ACC112 (cell line): ENCODE measurements at regions not wholly inside any gene's neighbourhood (a gene's known extent, or its start where the extent isn't known, plus 50 kb on each side); places are given as distances from the start of the nearest gene placed in this dataset.
A peak's percentile ranks its signal among the peaks of the same experiment; 100 is the strongest.

Experiments used
- H2AFZ ChIP-seq: fragments of 200-600 bp; sonication (generic); one replicate; pipeline ENCODE4 v1.6.0; 2017; ENCODE audit warnings: antibody characterized with exemption, low read length; ENCODE audit not compliant: unreplicated experiment
- H3K27ac ChIP-seq: fragments of 200-600 bp; sonication (generic); 2 replicates; pipeline ENCODE4 v1.5.1; 2014; ENCODE audit warnings: low read depth, mild to moderate bottlenecking, antibody characterized with exemption, low read length, moderate library complexity
- H3K27me3 ChIP-seq: fragments of 200-600 bp; sonication (generic); 2 replicates; pipeline ENCODE4 v1.6.1; 2014; ENCODE audit warnings: mild to moderate bottlenecking, antibody characterized with exemption, low read length, moderate library complexity, mixed read lengths; ENCODE audit not compliant: insufficient read depth
- H3K36me3 ChIP-seq: fragments of 200-600 bp; sonication (generic); 2 replicates; pipeline ENCODE4 v1.6.1; 2016; ENCODE audit warnings: mild to moderate bottlenecking, antibody characterized with exemption, low read length, moderate library complexity, mixed read lengths; ENCODE audit not compliant: insufficient read depth
- H3K4me1 ChIP-seq: fragments of 200-600 bp; sonication (generic); one replicate; pipeline ENCODE4 v1.6.1; 2016; ENCODE audit warnings: low read length, mixed read lengths; ENCODE audit not compliant: insufficient read depth, unreplicated experiment, control insufficient read depth
- H3K4me3 ChIP-seq: fragments of 200-600 bp; sonication (generic); 2 replicates; pipeline ENCODE4 v1.5.1; 2014; ENCODE audit warnings: mild to moderate bottlenecking, low read depth, low read length
- H3K79me2 ChIP-seq: fragments of 200-600 bp; sonication (generic); one replicate; pipeline ENCODE4 v1.6.0; 2016; ENCODE audit warnings: low read length; ENCODE audit not compliant: control insufficient read depth, unreplicated experiment, insufficient read depth

- Histone ChIP-seq H3K27me3 (peaks cover 5% of the 10 kb centered on the region; the same call in 1 of the 2 replicates), H3K36me3 (no peaks in the 10 kb centered on the region), H3K4me3 (no peak overlapping the region), H3K27ac (no peak overlapping the region), H3K79me2 (no peaks in the 10 kb centered on the region), H2AFZ (no peak overlapping the region), H3K4me1 (no peaks in the 10 kb centered on the region)
Measured at GRCh38 chr18:76634564-76634963, 139.5 kb upstream of the ZNF516 start.

GRCh38 chr18:76633588-76634269 is 138.7 kb upstream of the ZNF516 start:
- Histone ChIP-seq H3K4me1 (no peaks in the 10 kb centered on the region), H3K27me3 (peaks cover 5% of the 10 kb centered on the region; the same call in 1 of the 2 replicates), H3K27ac (no peak overlapping the region), H2AFZ (no peak overlapping the region), H3K36me3 (no peaks in the 10 kb centered on the region), H3K79me2 (no peaks in the 10 kb centered on the region), H3K4me3 (no peak overlapping the region)

GRCh38 chr18:76627444-76627843 is 132.4 kb upstream of the ZNF516 start:
- no peaks in the 10 kb centered on the region for H3K36me3 ChIP-seq
- H3K27me3 ChIP-seq = peaks cover 5% of the 10 kb centered on the region; the same call in 1 of the 2 replicates
- no peaks in the 10 kb centered on the region for H3K79me2 ChIP-seq
- H2AFZ ChIP-seq = no peak overlapping the region
- no peak overlapping the region for H3K4me3 ChIP-seq
- H3K4me1 ChIP-seq = peaks cover 1% of the 10 kb centered on the region
- no peak overlapping the region for H3K27ac ChIP-seq

GRCh38 chr18:76626991-76627390 is 131.9 kb upstream of the ZNF516 start:
- Histone ChIP-seq H3K27ac (no peak overlapping the region), H2AFZ (no peak overlapping the region), H3K79me2 (no peaks in the 10 kb centered on the region), H3K36me3 (no peaks in the 10 kb centered on the region), H3K4me3 (no peak overlapping the region), H3K4me1 (peaks cover 6% of the 10 kb centered on the region), H3K27me3 (0 out of 2 replicates have a peak, but pooled peaks cover under 1% of the 10 kb centered on the region)

GRCh38 chr18:76622651-76623050 is 127.6 kb upstream of the ZNF516 start:
- peaks cover 35% of the 10 kb centered on the region for H3K4me1 ChIP-seq
- H2AFZ ChIP-seq = no peak overlapping the region
- H3K79me2 ChIP-seq = no peaks in the 10 kb centered on the region
- no peaks in the 10 kb centered on the region for H3K36me3 ChIP-seq
- no peak overlapping the region for H3K27ac ChIP-seq
- no peak overlapping the region for H3K4me3 ChIP-seq
- no peaks in the 10 kb centered on the region for H3K27me3 ChIP-seq

GRCh38 chr18:76621782-76622495 is 126.9 kb upstream of the ZNF516 start:
- Histone ChIP-seq H3K79me2 (no peaks in the 10 kb centered on the region), H2AFZ (peak overlapping the region; percentile 46), H3K36me3 (no peaks in the 10 kb centered on the region), H3K27ac (no peak overlapping the region), H3K4me3 (peak overlapping the region; percentile 62), H3K4me1 (peaks cover 35% of the 10 kb centered on the region), H3K27me3 (no peaks in the 10 kb centered on the region)

GRCh38 chr18:76621226-76621625 is 126.2 kb upstream of the ZNF516 start:
- no peaks in the 10 kb centered on the region for H3K79me2 ChIP-seq
- H2AFZ ChIP-seq = peak overlapping the region; percentile 46
- no peak overlapping the region for H3K27ac ChIP-seq
- H3K27me3 ChIP-seq = no peaks in the 10 kb centered on the region
- H3K36me3 ChIP-seq = no peaks in the 10 kb centered on the region
- peak overlapping the region; percentile 62 for H3K4me3 ChIP-seq
- H3K4me1 ChIP-seq = peaks cover 35% of the 10 kb centered on the region

GRCh38 chr18:76620321-76621170 is 125.5 kb upstream of the ZNF516 start:
- peaks cover 35% of the 10 kb centered on the region for H3K4me1 ChIP-seq
- no peak overlapping the region for H3K27ac ChIP-seq
- H3K79me2 ChIP-seq = no peaks in the 10 kb centered on the region
- H3K4me3 ChIP-seq = peak overlapping the region; percentile 74
- no peaks in the 10 kb centered on the region for H3K36me3 ChIP-seq
- H3K27me3 ChIP-seq = no peaks in the 10 kb centered on the region
- H2AFZ ChIP-seq = peak overlapping the region; percentile 46

- no peaks in the 10 kb centered on the region for H3K27me3 ChIP-seq
- H3K79me2 ChIP-seq = no peaks in the 10 kb centered on the region
- peak overlapping the region; percentile 74 for H3K4me3 ChIP-seq
- H3K4me1 ChIP-seq = peaks cover 35% of the 10 kb centered on the region
- H3K36me3 ChIP-seq = no peaks in the 10 kb centered on the region
- H3K27ac ChIP-seq = peak overlapping the region; percentile 40
- peak overlapping the region; percentile 69 for H2AFZ ChIP-seq
Measured at GRCh38 chr18:76619621-76620315, 124.7 kb upstream of the ZNF516 start.

GRCh38 chr18:76619261-76619620 is 124.2 kb upstream of the ZNF516 start:
- Histone ChIP-seq H3K4me1 (peaks cover 35% of the 10 kb centered on the region), H3K79me2 (no peaks in the 10 kb centered on the region), H3K27ac (peak overlapping the region; percentile 40), H3K4me3 (peak overlapping the region; percentile 74), H3K27me3 (no peaks in the 10 kb centered on the region), H2AFZ (peak overlapping the region; percentile 69), H3K36me3 (no peaks in the 10 kb centered on the region)
